NCI-H345 (cell line): ENCODE measurements at regions not wholly inside any gene's neighbourhood (a gene's known extent, or its start where the extent isn't known, plus 50 kb on each side); places are given as distances from the start of the nearest gene placed in this dataset.

Experiments used
- DNase-seq: peaks from one replicate; lab custom pipeline; 2025; lab: John Stamatoyannopoulos, UW

DNA sequence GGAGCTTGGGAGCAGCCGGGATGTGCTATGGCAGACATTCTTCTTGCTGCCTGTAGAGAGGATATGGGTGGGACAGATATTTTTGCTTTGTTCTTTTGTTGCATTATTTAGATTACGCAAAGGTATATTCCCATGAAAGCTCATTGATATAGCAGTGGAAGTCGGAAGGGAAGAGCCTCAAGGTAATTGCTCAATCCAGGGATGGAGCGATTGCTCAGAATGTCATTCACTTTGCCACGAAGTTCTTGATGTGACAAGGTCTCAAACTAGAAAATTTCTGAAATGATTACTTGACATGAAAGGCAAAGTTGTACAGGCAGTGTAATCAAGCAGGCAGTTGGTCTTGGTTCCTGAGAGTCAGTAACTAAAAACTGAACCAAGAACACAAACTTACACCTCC, 615.6 kb upstream of the CDH4 start:
- no peak for DNase-seq

DNA sequence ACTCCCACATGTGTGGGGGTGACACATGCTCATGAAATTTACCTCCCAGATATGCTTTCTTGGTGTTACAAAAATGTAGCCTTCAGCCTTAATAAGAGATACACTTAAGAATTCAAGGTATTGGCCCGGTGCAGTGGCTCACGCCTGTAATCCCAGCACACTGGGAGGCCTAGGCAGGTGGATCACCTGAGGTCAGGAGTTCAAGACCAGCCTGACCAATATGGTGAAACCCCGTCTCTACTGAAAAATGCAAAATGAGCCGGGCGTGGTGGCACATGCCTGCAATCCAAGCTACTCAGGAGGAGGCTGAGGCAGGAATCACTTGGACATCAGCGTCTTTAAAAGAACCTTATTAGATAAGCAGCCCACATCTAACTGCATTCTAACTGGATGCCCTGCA, 614.3 kb upstream of the CDH4 start:
- no peak for DNase-seq

DNA sequence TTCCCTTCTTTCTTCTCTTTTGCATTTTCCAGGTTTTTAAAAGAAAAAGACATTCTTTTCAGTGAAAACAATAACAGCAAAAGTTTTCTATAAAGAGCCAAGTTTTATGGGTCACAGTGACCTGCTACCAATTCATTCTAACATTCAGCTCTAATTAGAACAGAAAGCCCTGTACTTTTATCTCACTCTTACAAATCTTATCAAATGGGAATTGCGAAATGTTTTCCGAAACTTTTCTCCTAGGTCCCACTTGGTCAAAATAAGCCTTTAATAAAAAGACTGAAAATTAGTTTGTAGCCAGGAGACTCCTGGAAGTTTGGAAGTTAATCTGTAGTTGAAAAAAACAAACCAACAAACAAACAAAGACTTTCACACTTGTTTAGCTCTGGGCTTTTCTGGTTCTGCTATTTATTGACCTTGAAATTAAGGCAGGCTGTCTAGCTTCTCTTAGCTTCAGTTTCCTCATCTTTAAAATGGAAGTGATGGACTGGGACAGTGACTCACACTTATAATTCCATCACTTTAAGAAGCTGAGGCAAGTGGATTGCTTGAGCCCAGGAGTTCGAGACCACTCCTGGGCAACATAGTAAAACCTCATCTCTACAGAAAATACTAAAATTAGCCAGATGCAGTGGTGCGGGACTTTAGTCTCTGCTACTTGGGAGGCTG, 613.5 kb upstream of the CDH4 start:
- DNase-seq, result no peak

DNA sequence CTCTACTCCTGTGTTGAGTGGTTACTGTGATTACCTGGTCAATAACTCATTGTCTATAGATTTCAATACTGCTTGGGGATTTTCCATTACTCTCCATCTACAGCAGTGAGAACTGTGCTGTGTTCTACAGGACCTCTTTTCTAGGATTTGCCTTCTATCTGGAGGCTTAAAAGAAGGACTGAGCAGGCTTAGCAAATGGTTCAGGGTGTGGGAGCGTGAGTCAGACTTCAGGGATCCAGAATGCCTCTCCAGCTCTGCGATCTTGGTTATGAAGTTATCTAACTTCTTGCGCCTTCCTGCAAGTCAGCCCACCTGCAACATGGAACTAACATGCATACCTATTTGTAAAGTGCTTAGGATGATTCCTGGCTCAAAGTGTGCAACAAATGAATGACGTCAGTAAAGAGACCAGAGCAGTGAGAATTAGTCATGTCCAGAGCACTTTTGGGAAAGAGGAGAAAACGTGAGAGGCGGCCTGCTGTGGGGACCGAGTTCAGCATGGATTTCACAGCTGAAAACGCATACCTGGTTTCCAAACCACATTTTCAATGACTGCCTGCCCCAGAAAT, 610.1 kb upstream of the CDH4 start:
- DNase-seq, result no peak

DNA sequence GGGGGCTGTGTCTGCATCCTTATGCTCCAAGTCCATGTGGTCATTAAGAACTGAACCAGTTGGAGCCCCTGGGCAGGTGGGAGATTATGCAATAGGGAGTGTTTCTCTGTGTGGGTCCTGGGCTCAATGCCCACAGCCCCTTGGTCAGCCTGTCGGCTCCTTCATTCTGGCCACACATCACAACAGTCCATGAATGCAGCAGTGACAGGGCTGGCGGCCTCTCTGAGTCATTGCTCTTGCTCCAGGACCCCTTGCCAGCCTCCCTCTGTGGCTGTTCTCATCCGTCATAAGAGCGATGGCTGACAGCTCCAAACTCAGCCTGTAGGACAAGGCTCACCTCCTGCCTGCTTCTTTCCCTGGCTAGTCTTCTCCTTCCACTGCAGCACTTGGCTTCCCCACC, 609.5 kb upstream of the CDH4 start:
- DNase-seq, result no peak

DNA sequence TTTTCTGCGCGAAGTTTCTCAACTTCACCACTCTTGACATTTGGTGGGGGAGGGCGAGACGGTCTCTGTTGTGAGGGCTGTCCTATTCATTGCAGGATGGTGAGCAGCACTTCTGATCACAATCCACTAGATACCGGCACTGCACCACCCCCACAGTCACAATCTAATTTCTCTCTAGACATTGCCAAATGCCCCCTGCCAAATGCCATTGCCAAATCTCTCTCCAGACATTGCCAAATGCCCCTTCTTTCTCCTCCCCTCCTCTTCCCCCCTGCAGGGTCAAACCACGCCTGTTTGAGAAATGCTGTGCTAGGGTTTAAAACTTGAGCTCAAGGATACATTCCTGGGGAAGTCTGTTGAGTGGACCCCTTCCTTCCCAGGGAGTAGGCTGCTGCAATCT, 603.5 kb upstream of the CDH4 start:
- no peak for DNase-seq

DNA sequence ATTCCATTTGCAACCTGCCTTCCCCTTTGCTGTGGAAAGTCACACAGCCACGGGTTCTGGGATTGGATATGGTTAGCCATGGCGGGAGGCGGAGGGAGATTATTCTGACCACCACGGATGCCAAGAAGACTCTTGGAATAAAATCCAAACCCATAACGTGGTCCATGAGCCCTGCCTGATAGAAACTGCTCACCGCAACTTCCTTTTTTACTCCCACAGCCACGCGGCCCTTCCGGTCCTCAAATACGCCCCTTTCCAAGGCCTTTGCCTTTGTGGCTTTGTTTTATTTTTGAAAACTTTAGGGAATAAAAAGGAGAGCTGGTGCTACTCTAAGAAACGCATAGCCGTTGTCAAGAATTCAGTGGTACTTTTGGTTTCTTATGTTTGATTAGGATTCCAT, 602.5 kb upstream of the CDH4 start:
- DNase-seq, result no peak

DNA sequence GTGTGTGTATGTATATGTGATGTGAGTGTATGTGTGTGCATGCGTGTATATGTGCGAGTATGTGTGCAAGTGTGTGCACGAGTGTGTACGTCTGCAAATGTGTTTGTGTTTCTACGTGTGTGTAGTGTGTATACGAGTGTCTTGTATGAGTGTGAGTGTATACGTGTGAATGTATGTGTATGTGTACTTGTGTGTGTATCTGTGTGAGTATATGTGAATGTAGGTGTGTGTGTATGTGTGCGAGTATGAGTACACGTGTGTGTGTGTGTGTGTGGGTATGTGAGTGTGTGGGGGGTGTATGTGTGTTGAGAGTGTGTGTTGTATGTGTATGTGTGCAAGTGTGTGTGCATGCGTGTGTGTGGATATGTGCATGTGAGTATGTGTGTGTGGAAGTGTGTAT, 602.0 kb upstream of the CDH4 start:
- DNase-seq, result no peak

DNA sequence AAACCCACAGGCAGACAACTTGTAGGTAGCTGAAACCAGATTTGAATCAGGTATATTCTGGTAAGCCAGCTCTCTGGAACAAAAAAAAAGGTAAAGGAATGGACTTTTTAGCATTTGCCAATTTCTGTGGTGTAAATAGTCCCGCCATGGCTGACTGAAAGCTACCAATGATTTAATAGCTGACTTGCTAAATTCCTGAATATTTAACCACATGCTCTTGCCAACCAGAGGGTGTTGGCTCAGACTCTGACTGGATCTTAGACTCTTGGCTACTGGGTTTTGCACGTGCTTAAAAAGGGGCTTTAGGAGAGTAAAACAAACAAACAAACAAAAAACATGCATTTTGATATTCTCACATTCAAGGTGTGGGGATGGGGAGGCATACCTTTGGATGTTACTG, 600.0 kb upstream of the CDH4 start:
- DNase-seq, result no peak

DNA sequence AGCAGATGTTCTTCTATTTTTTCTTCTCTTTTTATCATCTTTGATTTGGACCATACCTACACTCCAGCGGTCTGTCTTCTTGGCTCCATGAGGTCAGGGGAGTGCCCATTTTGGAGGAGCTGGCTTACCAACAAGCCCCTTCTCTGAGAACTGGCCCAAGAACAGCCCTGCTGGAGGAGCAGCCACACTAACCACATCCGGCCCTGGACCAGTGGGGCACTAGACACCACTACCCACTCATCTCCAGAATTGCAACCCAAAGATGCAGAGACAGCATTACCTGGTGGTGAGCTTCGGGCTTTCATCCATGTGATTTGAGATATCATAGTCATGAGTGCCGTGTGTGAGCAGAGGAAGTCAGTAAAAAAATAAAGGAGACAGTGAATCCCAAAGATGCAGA, 599.4 kb upstream of the CDH4 start:
- no peak for DNase-seq

DNA sequence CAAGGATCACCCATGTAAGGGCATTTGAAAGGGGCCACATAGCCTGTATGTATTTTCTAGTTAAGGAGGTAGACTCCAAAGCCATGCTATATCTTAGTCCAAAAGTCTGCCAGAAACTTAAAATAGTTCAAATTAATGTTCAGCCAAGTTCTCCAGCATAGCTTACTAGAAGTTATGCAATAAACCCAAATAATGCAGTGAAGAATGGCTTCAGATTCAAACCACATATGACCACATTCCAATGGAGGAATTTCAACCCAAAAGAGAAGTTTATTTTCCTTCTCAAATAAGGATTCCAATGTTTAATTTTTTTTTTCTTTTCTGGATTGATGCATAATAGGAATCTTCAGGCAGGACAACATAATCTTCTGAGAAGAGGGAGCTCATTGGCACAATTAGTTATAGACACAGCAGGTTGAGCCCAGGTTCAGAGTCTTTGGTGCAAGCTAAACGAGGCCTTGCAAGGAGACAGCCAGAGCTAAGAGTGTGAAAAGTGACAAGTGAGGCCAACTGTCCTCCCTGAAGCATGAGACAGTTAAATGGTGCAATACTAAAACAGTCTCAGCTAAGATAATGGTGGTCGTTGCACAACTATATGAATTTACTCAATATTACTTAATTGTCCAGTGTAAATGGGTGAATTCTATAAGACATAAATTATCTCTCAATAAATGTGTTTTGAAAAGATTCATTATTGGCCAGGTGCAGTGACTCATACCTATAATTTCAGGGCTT, 598.8 kb upstream of the CDH4 start:
- no peak for DNase-seq

DNA sequence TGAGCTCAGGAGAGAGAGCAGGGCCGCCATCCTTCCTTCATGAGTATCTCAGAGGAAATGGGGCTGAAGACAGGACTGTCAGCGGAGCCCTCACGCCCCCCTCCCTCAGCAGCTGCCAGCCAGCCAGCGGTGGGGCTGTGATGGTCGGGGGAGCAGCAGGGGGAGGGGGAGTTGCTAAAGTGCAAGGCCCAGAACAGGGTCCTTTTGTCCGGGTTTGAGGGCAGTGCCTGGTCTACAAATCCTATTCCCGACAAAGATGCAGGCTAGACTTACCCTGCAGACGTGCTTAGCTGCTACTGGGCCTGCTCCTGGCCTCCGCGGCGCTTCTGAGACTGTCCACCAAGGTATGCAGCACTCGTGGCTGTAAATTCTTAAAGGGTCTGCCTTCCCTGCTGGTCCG, 593.4 kb upstream of the CDH4 start:
- no peak for DNase-seq

DNA sequence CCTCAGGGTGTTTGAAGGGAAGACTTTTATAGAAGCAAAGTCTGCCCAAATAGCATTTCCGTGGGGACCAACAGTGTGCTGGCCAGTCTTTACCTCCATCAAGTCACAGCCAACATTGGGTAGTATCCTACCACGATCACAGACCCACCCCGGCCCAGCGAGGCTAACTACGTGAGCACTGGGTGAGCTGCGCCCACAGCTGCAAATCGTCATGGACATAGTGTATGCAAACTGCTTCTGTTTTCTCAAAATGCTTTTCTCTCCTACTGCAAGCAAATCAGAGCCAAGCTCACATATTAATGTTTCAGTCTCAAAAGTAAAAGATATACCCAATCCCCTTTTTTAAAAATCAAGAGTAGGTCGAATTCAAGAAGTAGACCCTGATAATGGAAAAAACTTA, 592.8 kb upstream of the CDH4 start:
- DNase-seq, result no peak

DNA sequence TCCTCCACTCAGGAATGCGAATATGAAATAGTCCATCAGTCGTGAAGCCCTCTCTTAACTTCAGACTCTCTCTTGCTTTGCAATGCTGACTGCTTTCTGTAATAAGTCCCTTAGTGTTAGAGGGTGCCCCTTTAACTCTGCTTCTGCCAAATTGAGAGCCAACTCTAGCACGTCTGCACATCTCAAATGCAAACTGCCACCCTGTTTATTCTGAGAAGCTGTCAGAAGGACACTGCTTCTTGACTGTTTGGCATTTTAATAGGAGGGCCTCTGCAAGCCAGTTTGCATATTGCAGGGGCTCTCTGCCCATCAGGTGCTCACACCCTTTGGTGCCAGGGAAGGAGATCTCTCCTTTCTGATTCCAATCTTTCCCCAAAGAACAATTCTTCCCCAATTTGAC, 589.8 kb upstream of the CDH4 start:
- no peak for DNase-seq

DNA sequence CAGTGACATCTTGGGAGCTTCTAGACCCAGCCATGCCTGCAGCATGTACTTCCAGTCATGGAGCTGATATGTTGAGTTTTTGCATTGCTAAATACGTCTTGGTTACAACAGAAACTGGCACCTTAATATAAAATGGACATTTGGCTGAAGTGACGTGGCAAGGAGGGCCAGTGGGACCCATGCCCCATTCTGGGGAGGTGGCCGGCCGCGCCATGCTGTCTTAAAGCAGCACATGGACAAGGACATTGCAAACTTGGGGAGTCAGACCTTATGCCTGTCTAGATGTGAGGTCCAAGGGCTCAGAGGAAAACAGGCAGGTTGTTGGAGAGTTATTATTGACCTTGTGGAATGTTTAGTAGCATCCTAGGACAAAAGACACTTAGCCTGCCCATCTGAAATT, 588.0 kb upstream of the CDH4 start:
- DNase-seq, result no peak

DNA sequence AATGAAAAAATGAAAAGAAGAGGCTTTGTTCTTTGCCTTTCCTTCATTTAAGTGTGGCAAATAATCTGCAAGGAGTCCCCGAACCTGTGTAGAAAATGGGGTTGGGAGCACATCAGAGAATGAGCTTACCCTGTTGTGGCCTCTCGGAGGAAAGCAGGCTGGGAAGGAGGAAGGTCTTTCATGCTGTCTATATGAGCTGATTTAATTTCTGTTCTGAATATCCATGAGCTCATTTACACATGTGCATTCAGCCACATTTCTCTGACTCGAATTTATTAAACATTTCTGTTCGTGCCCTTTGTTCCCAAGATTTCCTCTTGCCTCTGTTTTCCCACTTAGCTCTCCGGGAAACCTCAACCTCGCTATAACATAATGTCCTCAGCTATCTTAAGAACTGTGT, 584.4 kb upstream of the CDH4 start:
- no peak for DNase-seq

DNA sequence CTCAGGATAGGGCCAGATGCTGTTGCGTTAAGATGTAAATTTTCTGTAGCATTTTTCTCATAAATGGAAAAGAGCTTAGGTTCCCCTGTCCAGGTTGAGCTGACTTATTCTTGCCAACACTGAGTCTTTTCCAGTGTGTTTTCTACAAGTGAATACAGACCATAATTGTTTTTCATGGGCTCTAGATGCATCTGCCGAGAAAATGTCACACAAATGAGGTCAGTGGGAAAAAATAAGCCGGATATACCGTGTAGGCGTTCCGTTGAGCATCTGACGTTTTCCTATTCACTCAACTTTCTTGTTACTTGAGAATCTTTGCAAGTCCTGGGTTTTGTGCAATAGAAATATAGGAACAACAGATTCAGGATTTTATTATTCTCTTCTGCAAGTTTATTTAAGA, 582.9 kb upstream of the CDH4 start:
- no peak for DNase-seq

DNA sequence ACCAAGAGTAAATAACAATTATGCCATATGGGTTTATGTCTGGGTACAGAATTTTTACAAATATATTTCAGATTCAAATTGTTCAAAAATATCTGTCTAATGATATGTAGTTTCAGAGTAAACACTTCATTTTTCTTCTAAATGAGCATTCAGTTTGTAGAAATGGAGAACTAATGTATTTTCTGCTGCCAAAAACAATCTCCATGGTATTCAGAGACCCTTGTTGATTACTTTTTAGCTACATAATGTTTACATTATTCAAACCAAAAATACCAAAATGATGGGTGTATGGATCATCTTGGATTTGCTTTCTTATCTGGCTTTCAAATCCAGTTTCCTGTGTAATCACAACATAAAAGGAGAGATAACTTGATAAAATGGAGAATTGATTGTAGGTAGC, 576.0 kb upstream of the CDH4 start:
- DNase-seq, result no peak

DNA sequence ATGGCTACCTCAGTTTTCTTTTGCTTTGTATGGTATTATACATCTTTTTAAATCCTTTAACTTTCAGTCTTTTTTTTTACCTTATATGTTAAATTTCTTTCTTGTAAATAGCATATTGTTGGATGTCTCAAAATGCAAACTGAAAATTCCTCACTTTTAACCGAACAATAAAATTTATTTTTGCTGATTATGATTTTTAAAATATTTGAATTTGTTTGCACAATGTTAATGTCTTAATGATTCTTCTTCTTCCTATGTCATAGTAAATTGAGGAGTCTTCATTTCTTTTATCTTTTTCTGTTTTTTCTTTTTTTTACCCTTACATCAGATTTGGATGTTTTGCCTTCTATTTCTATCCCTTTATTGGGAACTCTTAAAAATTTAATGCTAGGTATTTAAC, 574.2 kb upstream of the CDH4 start:
- no peak for DNase-seq

DNA sequence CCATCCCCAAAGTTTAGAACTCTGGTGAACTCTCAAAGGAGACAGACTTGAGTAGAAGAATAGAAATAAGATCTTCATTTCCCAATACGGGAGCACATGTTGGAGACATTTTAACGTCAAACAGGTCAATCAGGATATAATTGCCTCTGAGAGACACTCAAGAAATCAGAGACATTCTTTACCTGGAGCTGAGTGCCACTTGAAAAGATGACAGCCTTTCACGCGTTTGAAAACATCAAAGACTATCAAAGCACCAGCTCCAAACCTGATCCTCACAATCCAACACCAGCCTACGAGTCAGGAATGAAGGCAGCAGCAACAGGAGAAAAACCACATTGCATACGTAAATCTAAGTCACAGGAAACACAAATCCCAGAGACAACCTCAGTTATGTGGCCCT, 571.5 kb upstream of the CDH4 start:
- DNase-seq, result no peak

DNA sequence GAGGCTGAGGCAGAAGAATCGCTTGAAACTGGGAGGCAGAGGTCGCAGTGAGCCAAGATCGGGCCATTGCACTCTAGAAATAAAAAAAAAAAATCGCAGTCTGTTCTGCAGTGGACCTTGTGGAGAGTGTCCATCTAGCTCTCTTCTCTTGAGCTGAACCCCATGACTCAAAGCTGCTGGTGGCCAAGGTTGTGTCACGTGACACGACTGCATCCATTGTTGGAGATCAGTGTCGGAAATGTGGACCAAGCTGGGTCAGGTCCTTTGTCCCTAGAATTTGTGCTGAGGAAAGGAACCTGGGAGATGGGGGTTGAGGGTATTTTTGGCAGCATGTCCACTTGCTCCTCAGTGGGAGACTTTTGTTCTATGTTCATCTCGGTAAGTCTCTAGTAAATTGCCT, 564.8 kb upstream of the CDH4 start:
- no peak for DNase-seq

DNA sequence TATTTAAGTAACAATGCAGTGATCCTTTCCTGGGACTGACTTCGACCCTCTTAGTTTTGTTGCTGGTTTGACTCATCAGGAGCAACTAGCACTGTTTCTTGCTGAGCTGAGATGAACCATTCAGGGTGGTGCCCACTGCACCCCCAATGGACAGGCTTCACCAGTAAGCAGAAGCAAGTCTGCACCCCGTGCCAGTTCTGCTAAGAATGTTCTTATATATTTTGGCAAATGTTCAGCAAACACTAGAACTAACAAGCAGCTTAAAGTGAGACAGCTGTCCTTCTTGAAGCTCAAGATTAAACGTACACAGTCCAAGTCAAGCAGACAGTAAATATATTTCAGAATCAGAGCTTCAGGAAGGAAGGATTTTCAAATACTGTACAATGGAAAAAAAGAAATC, 561.3 kb upstream of the CDH4 start:
- no peak for DNase-seq

DNA sequence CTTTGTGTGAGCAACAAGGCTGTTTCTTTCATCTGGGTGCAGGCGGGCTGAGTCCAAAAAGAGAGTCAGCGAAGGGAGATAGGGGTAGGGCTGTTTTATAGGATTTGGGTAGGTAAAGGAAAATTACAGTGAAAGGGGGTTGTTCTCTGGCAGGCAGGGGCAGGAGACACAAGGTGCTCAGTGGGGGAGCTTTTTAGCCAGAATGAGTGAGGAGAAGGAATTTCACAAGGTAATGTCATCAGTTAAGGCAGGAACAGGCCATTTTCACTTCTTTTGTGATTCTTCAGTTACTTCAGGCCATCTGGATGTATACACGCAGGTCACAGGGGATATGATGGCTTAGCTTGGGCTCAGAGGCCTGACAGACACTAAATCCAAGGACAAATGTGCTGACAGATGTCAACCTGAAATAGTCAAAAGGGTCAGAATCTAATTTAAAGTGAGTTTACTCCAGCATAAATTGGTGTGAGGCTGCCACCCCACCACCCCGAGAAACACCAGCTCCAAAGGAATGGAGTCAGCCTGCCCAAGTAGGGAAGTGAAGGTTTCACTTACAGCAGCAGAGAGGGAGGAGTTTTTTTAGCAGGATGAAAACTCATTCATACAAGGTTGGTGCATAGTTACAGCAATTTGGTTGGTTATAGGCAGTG, 560.0 kb upstream of the CDH4 start:
- no peak for DNase-seq
